Stimulated activated CD4-positive, alpha-beta T cell treated with anti-CD3 and anti-CD28 coated beads, Interleukin-12 subunit alpha, Interleukin-12 subunit beta, amount 100 ng/mL, for 4 hours (primary cell): ENCODE measurements at regions not wholly inside any gene's neighbourhood (a gene's known extent, or its start where the extent isn't known, plus 50 kb on each side); places are given as distances from the start of the nearest gene placed in this dataset.
"Not testable (repeated sequence)": the region's sequence is repeated elsewhere in the genome, so short reads cannot be mapped to it uniquely, and the experiment has no call there.

Source experiments
- DNase-seq: peaks from one replicate; pipeline ENCODE4 v3.0.0-alpha.2; 2020

GRCh38 chr20:12847872-12848271 is 160.9 kb upstream of the SPTLC3 start:
- DNase-seq = no peak

- no peak for DNase-seq
These were observed 159.4 kb upstream of the SPTLC3 start for GRCh38 chr20:12849225-12849910.

- not testable (repeated sequence) for DNase-seq
These were observed 151.1 kb upstream of the SPTLC3 start for GRCh38 chr20:12857643-12858042.

- no peak for DNase-seq
These were observed 148.0 kb upstream of the SPTLC3 start for GRCh38 chr20:12860619-12861247.

- no peak for DNase-seq
These were observed 139.1 kb upstream of the SPTLC3 start for GRCh38 chr20:12869669-12870068.

- DNase-seq = no peak
These were observed 138.2 kb upstream of the SPTLC3 start for GRCh38 chr20:12870588-12870987.

GRCh38 chr20:12874933-12875332 is 133.8 kb upstream of the SPTLC3 start:
- DNase-seq = no peak

- DNase-seq = no peak
These were observed 133.3 kb upstream of the SPTLC3 start for GRCh38 chr20:12875510-12875909.

- DNase-seq = no peak
These were observed 125.8 kb upstream of the SPTLC3 start for GRCh38 chr20:12882832-12883506.

GRCh38 chr20:12883507-12883885 is 125.3 kb upstream of the SPTLC3 start:
- DNase-seq = no peak

- no peak for DNase-seq
These were observed 122.0 kb upstream of the SPTLC3 start for GRCh38 chr20:12886618-12887363.

GRCh38 chr20:12891643-12892042 is 117.1 kb upstream of the SPTLC3 start:
- DNase-seq = no peak

GRCh38 chr20:12893019-12893418 is 115.8 kb upstream of the SPTLC3 start:
- no peak for DNase-seq

- DNase-seq = no peak
These were observed 115.1 kb upstream of the SPTLC3 start for GRCh38 chr20:12893653-12894052.

GRCh38 chr20:12894089-12894488 is 114.7 kb upstream of the SPTLC3 start:
- DNase-seq = no peak

GRCh38 chr20:12896180-12896579 is 112.6 kb upstream of the SPTLC3 start:
- DNase-seq = no peak

GRCh38 chr20:12902992-12903391 is 105.8 kb upstream of the SPTLC3 start:
- DNase-seq = no peak

GRCh38 chr20:12906361-12906760 is 102.4 kb upstream of the SPTLC3 start:
- no peak for DNase-seq

GRCh38 chr20:12911372-12911771 is 97.4 kb upstream of the SPTLC3 start:
- DNase-seq = no peak

- DNase-seq = no peak
These were observed 94.9 kb upstream of the SPTLC3 start for GRCh38 chr20:12913781-12914443.

- no peak for DNase-seq
These were observed 94.0 kb upstream of the SPTLC3 start for GRCh38 chr20:12914804-12915203.

GRCh38 chr20:12916699-12917098 is 92.1 kb upstream of the SPTLC3 start:
- DNase-seq = no peak

GRCh38 chr20:12924126-12924525 is 84.6 kb upstream of the SPTLC3 start:
- DNase-seq = no peak
